ENCODE measurements at regions not wholly inside any gene's neighbourhood (a gene's known extent, or its start where the extent isn't known, plus 50 kb on each side); places are given as distances from the start of the nearest gene placed in this dataset.

DNA sequence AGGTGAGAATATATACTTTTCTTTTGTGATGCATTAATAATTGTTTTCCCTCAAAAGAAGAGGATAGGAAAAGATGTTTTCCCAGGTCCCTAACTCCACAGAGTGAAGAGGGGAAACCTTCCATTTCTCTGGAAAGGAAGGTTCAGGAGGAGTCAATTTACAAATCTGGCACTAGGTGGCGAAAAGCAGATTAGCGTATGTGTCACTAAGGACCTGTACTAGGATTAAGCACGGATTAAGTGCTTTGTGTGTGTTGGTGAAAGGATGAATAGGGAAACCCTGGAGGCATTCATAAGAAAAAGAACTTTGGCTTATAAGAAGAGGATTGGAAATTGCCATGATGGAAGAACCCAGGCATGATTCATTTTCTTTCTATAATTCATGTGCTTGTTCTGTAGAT lies 410.1 kb upstream of the PLXNA2 start:
- TF ChIP-seq EP300 (IDR thresholded peaks at IDR 0.05; ENCODE audit: borderline replicate concordance) (no peak), NFIC (IDR thresholded peaks at IDR 0.05) (no peak), RAD21 (IDR thresholded peaks at IDR 0.05; ENCODE audit: low read depth) (peak; percentile 17; the same call in 1 of the 2 replicates)

DNA sequence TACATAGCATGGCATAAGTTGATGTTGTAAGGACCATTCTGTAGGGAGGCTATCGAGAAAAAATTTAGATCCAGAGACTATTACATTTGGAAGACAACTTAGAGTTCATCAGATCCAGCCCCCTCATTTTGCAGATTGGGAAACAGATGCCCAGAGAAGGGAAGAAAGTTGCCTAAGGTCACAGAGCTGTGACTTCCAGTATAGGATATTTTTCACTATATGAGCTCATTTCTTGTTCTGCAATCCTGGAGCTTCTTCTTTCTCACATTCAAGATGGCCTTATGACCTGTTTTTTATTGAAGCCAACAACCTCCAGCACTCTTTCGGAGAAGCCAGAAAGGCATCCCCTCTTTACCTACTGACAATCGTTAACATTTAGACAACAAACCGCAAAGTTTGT lies 421.8 kb upstream of the PLXNA2 start:
- TF ChIP-seq EP300 (IDR thresholded peaks at IDR 0.05; ENCODE audit: borderline replicate concordance) (no peak), CEBPB (IDR thresholded peaks at IDR 0.05) (no peak), EGR1 (IDR thresholded peaks at IDR 0.05) (no peak)
- TF ChIP-seq, protein P1, sequence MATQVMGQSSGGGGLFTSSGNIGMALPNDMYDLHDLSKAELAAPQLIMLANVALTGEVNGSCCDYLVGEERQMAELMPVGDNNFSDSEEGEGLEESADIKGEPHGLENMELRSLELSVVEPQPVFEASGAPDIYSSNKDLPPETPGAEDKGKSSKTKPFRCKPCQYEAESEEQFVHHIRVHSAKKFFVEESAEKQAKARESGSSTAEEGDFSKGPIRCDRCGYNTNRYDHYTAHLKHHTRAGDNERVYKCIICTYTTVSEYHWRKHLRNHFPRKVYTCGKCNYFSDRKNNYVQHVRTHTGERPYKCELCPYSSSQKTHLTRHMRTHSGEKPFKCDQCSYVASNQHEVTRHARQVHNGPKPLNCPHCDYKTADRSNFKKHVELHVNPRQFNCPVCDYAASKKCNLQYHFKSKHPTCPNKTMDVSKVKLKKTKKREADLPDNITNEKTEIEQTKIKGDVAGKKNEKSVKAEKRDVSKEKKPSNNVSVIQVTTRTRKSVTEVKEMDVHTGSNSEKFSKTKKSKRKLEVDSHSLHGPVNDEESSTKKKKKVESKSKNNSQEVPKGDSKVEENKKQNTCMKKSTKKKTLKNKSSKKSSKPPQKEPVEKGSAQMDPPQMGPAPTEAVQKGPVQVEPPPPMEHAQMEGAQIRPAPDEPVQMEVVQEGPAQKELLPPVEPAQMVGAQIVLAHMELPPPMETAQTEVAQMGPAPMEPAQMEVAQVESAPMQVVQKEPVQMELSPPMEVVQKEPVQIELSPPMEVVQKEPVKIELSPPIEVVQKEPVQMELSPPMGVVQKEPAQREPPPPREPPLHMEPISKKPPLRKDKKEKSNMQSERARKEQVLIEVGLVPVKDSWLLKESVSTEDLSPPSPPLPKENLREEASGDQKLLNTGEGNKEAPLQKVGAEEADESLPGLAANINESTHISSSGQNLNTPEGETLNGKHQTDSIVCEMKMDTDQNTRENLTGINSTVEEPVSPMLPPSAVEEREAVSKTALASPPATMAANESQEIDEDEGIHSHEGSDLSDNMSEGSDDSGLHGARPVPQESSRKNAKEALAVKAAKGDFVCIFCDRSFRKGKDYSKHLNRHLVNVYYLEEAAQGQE (IDR thresholded peaks at IDR 0.05; ENCODE audit: low read depth): no peak

DNA sequence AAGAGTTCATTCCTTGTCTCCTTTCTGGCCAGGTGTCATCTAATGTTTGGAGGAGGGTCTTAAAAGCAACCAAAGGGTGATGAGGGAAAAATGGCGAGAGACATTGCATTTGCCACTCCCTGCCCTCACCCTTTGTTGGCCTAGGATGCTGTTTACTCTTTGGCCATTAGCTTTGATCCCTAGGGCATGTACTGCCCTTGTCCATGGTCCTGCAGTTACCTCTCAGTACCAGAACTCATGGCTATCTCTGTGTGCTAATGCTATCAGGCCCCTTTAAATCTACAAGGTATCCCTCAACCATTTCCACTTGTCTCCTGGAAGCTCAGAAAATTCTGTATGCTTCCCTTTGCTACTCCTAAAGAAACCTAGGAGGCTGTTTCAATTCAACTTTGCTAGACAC lies 424.8 kb upstream of the PLXNA2 start:
- TF ChIP-seq, protein P1 (IDR thresholded peaks at IDR 0.05; ENCODE audit: low read depth): peak; percentile 78
- TF ChIP-seq, protein P2, sequence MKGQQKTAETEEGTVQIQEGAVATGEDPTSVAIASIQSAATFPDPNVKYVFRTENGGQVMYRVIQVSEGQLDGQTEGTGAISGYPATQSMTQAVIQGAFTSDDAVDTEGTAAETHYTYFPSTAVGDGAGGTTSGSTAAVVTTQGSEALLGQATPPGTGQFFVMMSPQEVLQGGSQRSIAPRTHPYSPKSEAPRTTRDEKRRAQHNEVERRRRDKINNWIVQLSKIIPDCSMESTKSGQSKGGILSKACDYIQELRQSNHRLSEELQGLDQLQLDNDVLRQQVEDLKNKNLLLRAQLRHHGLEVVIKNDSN (IDR thresholded peaks at IDR 0.05): no peak
- TF ChIP-seq EP300 (IDR thresholded peaks at IDR 0.05; ENCODE audit: borderline replicate concordance) (no peak), TAF1 (IDR thresholded peaks at IDR 0.05; ENCODE audit: low read depth) (no peak), CEBPB (IDR thresholded peaks at IDR 0.05) (no peak), FOXM1 (IDR thresholded peaks at IDR 0.05; ENCODE audit: borderline replicate concordance, low read depth) (no peak), YY1 (IDR thresholded peaks at IDR 0.05; ENCODE audit: low read depth) (no peak), TEAD4 (IDR thresholded peaks at IDR 0.05) (no peak)

DNA sequence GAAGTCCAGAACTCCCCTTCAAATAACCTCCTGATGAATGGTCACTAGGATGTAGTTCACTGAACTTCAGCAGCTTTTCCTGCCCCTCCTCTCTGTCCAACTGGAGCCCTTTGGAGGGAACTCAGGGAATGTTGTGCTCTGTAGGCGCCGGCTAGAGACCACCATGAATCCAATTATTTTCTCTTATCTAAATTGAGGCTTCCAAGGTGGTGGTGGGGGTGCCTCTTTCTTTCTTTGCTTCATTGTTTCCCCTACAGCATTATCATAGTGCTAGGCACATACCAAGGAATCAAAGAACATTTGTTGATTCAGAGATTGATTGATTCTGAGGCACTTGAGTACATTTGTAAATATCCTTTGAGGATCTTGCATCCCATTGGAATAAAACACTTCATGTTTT lies 426.6 kb upstream of the PLXNA2 start:
- TF ChIP-seq CREB1 (IDR thresholded peaks at IDR 0.05; ENCODE audit: low read depth) (no peak), YY1 (IDR thresholded peaks at IDR 0.05; ENCODE audit: low read depth) (no peak), ZBTB7A (IDR thresholded peaks at IDR 0.05; ENCODE audit: low read depth) (no peak), TAF1 (IDR thresholded peaks at IDR 0.05; ENCODE audit: low read depth) (no peak), TCF12 (IDR thresholded peaks at IDR 0.05; ENCODE audit: low read depth) (no peak), TEAD4 (IDR thresholded peaks at IDR 0.05) (no peak), RAD21 (IDR thresholded peaks at IDR 0.05; ENCODE audit: low read depth) (no peak)
- TF ChIP-seq, protein P2 (IDR thresholded peaks at IDR 0.05): no peak
- TF ChIP-seq, protein P1 (IDR thresholded peaks at IDR 0.05; ENCODE audit: low read depth): no peak
- TF ChIP-seq, protein P3, sequence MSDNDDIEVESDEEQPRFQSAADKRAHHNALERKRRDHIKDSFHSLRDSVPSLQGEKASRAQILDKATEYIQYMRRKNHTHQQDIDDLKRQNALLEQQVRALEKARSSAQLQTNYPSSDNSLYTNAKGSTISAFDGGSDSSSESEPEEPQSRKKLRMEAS (IDR thresholded peaks at IDR 0.05): no peak

DNA sequence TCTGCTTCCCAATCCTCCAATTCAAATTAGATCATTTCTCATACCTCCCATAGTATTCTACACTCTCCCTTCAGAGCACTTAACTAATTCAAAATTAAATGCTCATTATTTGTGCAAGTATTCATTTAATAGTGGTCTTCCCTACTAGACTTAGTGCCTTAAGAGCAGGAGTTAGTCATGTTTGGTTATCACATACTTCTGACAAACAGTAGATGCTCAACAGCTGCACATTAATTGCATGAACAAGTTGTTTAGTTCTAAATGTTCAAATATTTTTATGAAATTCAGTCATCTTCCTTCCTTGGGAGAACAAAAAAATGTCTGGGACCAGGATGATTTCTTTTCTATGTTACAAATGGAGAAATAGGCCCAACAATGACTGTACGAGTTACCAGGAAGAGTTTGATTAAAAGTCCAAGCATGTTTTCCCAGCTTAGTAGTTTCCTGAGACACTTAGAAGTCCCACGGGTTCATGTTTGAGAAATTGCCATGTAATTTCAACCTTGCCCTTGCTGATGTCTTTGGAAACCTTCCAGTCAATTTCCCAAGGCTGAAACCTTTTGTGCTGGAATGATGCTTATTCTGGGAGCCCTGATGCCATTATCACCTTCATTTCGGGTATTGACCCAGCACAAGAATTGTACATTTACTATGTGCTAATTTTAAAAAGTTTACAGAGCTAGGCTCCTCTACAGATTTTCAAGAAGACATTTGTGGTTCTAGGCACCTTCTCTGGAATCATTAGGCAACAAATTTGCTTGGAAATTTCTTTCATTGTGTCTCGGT lies 437.9 kb upstream of the PLXNA2 start:
- TF ChIP-seq TAF1 (IDR thresholded peaks at IDR 0.05; ENCODE audit: low read depth): no peak
- TF ChIP-seq TEAD4 (IDR thresholded peaks at IDR 0.05): no peak
- TF ChIP-seq, protein P2 (IDR thresholded peaks at IDR 0.05): no peak

Measured in Ishikawa (cell line).